BLaER1 (cell line): ENCODE measurements at regions not wholly inside any gene's neighbourhood (a gene's known extent, or its start where the extent isn't known, plus 50 kb on each side); places are given as distances from the start of the nearest gene placed in this dataset.
"Not testable (repeated sequence)": the region's sequence is repeated elsewhere in the genome, so short reads cannot be mapped to it uniquely, and the experiment has no call there.

Experiments used
- H3K27ac ChIP-seq: shearing (Covaris generic); formaldehyde crosslinking; 2 replicates; pipeline ENCODE4 v1.8.1; 2022
- H3K27me3 ChIP-seq: shearing (Covaris generic); formaldehyde crosslinking; 2 replicates; pipeline ENCODE4 v1.8.1; 2022
- H3K36me3 ChIP-seq: shearing (Covaris generic); formaldehyde crosslinking; 2 replicates; pipeline ENCODE4 v1.8.1; 2022
- H3K4me1 ChIP-seq: shearing (Covaris generic); formaldehyde crosslinking; 2 replicates; pipeline ENCODE4 v1.8.1; 2022
- H3K4me2 ChIP-seq: shearing (Covaris generic); formaldehyde crosslinking; 2 replicates; pipeline ENCODE4 v1.8.1; 2022
- H3K4me3 ChIP-seq: shearing (Covaris generic); formaldehyde crosslinking; 2 replicates; pipeline ENCODE4 v1.8.1; 2022
- H3K9ac ChIP-seq: shearing (Covaris generic); formaldehyde crosslinking; 2 replicates; pipeline ENCODE4 v1.8.1; 2022
- H3K9me3 ChIP-seq: shearing (Covaris generic); formaldehyde crosslinking; 2 replicates; pipeline ENCODE4 v1.8.1; 2022
- H4K20me1 ChIP-seq: shearing (Covaris generic); formaldehyde crosslinking; 2 replicates; pipeline ENCODE4 v1.8.1; 2022
- Cebpa-rat ChIP-seq: shearing (Covaris generic); IDR thresholded peaks from 2 replicates; pipeline ENCODE4 v1.8.1; 2022

DNA sequence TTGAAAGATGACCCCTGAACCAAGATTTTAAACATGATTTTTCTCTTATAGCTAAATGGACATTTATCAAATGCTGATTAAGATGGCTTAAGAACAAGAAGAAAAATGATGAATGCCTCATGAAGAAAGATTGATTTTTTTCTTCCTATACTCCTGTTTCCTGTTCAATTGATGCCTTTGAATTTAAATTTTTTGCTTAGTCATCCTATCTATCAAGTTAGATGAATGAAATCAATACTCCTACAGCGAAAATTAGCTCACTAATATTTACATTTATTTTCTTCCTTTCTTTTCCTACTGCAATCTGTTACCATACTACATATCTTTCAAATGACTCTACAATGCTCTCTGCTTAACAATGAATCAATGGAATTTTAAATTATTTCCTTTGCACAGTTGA is 773.6 kb upstream of the DIAPH2 start:
- Histone ChIP-seq H3K27me3 (peaks cover 67% of the 10 kb centered on the region), H3K4me3 (no peak overlapping the region), H4K20me1 (no peaks in the 10 kb centered on the region), H3K4me1 (0 out of 2 replicates have a peak, but pooled peaks cover 6% of the 10 kb centered on the region), H3K9me3 (no peaks in the 10 kb centered on the region), H3K9ac (no peak overlapping the region), H3K27ac (no peak overlapping the region), H3K4me2 (no peak overlapping the region), H3K36me3 (no peaks in the 10 kb centered on the region)
- TF ChIP-seq Cebpa-rat: no peak

DNA sequence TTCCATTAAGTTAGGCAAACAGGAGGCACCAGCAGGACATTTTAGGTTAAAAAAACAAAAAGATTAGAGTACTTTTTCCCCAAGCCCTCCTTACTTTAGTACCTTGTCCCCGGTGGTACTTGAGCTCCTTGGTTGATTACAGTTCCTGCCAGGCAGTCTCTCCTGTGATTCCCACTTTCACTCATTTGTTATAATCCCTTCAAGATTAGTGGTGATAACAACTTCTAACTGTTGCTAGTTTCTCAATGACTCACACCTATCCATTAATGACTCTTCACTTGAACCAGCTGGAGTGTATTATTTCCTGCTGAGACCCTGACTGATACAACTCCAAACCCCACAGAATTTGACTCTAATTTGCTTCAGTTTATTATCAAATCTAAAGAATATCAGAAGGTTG is 765.0 kb upstream of the DIAPH2 start:
- Histone ChIP-seq H3K27ac (no peak overlapping the region), H3K4me3 (no peak overlapping the region), H4K20me1 (no peaks in the 10 kb centered on the region), H3K9ac (no peak overlapping the region), H3K4me2 (no peak overlapping the region), H3K27me3 (peaks cover 72% of the 10 kb centered on the region), H3K4me1 (peaks cover 10% of the 10 kb centered on the region; the same call in 1 of the 2 replicates), H3K36me3 (no peaks in the 10 kb centered on the region), H3K9me3 (no peaks in the 10 kb centered on the region)
- TF ChIP-seq Cebpa-rat: no peak

DNA sequence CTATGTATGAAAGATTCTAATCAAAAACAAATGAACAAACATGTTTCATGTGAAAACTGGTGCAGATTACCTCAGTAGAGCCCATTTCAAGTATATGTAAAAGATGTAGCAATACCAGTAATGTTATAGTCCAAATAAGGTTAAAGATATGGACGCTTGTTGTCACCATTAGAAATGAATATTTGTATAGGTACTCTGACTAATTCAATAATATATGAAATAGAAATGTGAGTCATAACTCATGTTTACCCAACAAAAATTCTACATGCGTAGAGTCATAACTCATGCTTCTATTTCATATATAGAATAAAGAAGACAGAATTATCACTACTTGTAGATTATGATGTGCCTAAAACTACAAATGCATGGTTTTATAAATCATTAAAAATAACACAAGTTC is 739.1 kb upstream of the DIAPH2 start:
- no peak overlapping the region for H3K27ac ChIP-seq
- TF ChIP-seq Cebpa-rat: no peak
- H3K4me2 ChIP-seq: no peak overlapping the region
- H3K4me1 ChIP-seq: no peaks in the 10 kb centered on the region
- H3K36me3 ChIP-seq: no peaks in the 10 kb centered on the region
- no peak overlapping the region for H3K9ac ChIP-seq
- no peaks in the 10 kb centered on the region for H3K9me3 ChIP-seq
- peaks cover 83% of the 10 kb centered on the region for H3K27me3 ChIP-seq
- H3K4me3 ChIP-seq: no peak overlapping the region
- no peaks in the 10 kb centered on the region for H4K20me1 ChIP-seq

DNA sequence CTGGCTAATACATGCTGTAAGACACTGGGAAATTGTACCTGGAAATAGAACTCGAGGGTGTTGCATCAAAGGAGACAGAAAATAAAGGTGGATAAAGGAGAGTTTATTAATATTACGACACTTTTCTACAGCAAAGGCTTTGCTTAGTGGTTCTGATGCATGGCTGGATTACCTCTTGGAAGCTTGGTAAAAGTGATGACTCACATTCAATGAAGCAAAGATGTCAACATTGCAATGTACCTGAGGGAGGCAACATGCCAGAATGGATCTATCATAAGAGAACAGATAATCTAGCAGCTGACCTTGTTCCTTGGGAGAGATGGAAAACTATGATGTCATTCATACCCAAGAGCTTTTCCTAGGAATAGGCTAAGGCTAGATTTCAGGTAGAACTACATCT is 735.1 kb upstream of the DIAPH2 start:
- Histone ChIP-seq H3K4me1 (no peaks in the 10 kb centered on the region), H3K36me3 (no peaks in the 10 kb centered on the region), H3K9ac (no peak overlapping the region), H3K4me3 (no peak overlapping the region), H3K9me3 (no peaks in the 10 kb centered on the region), H3K4me2 (no peak overlapping the region), H3K27me3 (peaks cover 74% of the 10 kb centered on the region), H3K27ac (no peak overlapping the region), H4K20me1 (no peaks in the 10 kb centered on the region)
- no peak for TF ChIP-seq Cebpa-rat

DNA sequence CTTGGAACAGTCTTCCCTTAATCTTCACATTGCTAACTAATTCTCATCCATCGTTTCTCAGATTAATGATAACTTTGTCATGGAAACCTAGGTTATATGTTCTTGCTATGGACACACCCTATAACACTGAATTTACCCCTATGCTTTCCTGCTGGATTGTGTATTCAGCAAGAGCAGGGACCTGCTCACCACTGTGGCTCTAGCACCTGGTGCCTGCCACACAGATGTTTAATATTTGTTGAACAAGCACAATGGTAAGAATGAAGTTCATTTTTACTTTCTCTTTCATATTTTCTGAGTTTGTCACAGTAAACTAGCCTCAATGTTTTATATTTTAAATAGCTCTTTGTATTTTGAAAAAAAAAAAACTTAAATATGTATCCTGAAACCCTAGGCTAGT is 734.0 kb upstream of the DIAPH2 start:
- Histone ChIP-seq H3K36me3 (no peaks in the 10 kb centered on the region), H3K4me2 (no peak overlapping the region), H3K9ac (no peak overlapping the region), H3K27me3 (peaks cover 75% of the 10 kb centered on the region), H3K27ac (no peak overlapping the region), H3K4me3 (no peak overlapping the region), H4K20me1 (no peaks in the 10 kb centered on the region), H3K9me3 (no peaks in the 10 kb centered on the region), H3K4me1 (no peaks in the 10 kb centered on the region)
- TF ChIP-seq Cebpa-rat: no peak

DNA sequence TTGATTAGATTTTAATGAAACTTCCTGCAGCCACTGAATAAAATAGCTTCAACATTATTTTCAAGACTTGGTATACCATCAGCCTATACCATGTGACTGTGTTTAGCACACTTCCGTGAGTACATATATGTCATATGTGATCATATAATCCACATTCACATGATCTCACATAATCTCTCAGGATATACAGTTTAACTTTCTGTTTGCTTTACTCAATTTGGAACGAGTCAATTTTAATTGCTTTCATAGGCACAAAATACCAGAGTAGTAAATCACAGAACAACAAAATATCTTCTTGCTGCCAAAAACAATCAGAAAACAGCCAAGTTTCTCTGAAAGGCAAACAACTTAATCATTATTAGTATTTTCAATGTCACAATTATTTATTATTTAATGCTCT is 731.1 kb upstream of the DIAPH2 start:
- H3K9me3 ChIP-seq: peaks cover 15% of the 10 kb centered on the region
- no peak overlapping the region for H3K4me2 ChIP-seq
- H3K9ac ChIP-seq: no peak overlapping the region
- no peaks in the 10 kb centered on the region for H3K4me1 ChIP-seq
- H3K27me3 ChIP-seq: peaks cover 78% of the 10 kb centered on the region
- no peak overlapping the region for H3K27ac ChIP-seq
- no peak overlapping the region for H3K4me3 ChIP-seq
- H4K20me1 ChIP-seq: no peaks in the 10 kb centered on the region
- TF ChIP-seq Cebpa-rat: no peak
- H3K36me3 ChIP-seq: no peaks in the 10 kb centered on the region

DNA sequence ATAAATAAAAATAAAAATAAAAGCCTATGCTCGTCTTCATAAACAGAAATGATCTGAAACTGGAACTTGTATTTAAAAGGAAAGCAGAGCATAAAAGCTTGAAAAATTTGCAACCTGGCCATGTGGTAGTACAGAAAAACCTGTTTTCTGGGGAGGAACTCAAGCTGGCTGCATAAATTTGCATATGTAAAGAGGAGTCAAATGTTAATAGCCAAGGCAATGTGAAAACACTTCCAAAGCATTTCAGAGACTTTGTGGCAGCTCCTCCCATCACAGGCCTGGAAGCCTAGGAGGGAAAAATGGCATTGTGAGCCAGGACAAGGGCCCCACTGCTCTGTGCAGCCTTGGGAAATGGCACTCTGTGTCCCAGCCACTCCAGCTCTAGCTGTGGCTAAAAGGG is 727.9 kb upstream of the DIAPH2 start:
- TF ChIP-seq Cebpa-rat: no peak
- Histone ChIP-seq H3K36me3 (no peaks in the 10 kb centered on the region), H3K4me1 (no peaks in the 10 kb centered on the region), H3K27ac (no peak overlapping the region), H3K9ac (no peak overlapping the region), H4K20me1 (no peaks in the 10 kb centered on the region), H3K4me3 (no peak overlapping the region), H3K9me3 (peaks cover 15% of the 10 kb centered on the region), H3K4me2 (no peak overlapping the region), H3K27me3 (peaks cover 67% of the 10 kb centered on the region)

DNA sequence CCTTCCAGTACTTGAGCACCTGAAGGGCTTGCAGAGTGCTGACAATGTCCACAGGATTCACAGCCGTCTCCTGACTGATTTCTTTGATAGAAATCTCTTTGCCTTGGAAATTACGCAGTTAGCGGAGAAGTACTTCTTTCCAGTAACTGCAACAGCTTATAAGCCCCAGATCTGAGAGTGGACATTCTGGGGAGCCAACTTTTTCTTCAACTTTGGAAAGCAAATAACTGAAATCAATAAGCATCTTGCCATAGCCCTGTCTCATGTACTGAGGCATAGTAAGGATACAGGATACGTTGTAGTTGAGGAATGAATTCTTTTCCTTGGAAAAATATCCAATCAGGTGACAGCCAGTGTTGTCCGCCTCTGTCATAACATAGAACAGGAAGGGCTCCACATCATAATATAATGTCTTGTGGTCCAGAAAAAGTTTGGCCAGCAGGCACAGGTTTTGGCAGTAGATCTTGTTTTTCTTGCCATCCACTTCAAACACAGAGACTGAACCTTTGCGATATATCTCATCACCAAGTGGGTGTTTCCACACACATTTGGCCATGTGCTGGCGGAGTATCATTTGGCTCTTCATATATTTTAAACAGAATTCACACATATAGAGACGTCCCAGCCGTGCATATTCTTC is 711.1 kb upstream of the DIAPH2 start:
- not testable (repeated sequence) for H3K4me3 ChIP-seq, H3K4me1 ChIP-seq, H4K20me1 ChIP-seq, H3K9ac ChIP-seq, H3K36me3 ChIP-seq, H3K27ac ChIP-seq, H3K4me2 ChIP-seq, H3K9me3 ChIP-seq
- peaks cover 70% of the 10 kb centered on the region for H3K27me3 ChIP-seq

DNA sequence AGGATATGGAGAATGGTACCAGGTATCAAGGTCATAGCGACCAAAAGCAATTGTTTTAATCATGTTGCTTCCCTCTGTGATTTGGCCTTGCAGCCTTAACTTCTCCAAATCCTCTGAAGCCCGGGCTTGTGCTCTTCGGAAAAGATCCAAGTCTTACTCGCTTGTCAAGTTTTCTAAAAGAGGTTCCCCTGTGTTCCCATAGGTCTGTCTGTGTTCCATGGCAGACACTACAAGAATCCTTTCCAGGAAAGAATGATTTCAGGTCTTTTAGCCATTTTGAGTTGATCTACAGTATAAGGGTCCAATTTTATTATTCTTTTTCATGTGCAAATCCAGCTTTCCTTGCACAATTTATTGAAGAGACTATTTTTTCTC is 710.6 kb upstream of the DIAPH2 start:
- no peak overlapping the region for H3K27ac ChIP-seq

DNA sequence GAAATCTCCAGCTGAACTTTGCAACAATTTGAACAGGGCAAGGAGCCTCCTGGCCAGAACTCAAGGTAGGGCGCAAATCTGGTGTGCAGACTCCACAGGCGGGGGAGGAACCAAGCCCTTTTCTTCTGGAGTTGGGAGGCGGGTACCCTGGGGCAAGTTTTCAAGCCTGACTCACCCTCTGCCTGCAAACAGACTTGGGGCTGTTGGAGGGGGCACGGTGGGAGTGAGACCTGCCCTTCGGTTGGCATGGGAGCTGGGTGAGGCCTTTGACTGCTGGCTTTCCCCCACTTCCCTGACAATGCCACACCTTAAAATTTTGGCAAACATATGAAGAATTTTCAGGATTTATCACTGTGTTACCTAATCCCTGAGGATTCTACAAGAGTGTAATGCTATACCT is 709.8 kb upstream of the DIAPH2 start:
- Histone ChIP-seq H3K27me3 (peaks cover 65% of the 10 kb centered on the region), H3K9me3 (no peaks in the 10 kb centered on the region), H4K20me1 (no peaks in the 10 kb centered on the region), H3K9ac (no peak overlapping the region), H3K27ac (no peak overlapping the region), H3K4me1 (no peaks in the 10 kb centered on the region), H3K4me2 (no peak overlapping the region), H3K4me3 (no peak overlapping the region), H3K36me3 (no peaks in the 10 kb centered on the region)
- no peak for TF ChIP-seq Cebpa-rat

More for the DNA sequence above, 710.6 kb upstream of the DIAPH2 start:
- Histone ChIP-seq H3K4me1 (no peaks in the 10 kb centered on the region), H3K36me3 (no peaks in the 10 kb centered on the region), H3K9me3 (no peaks in the 10 kb centered on the region), H3K4me3 (no peak overlapping the region), H4K20me1 (no peaks in the 10 kb centered on the region), H3K27me3 (peaks cover 65% of the 10 kb centered on the region), H3K9ac (no peak overlapping the region), H3K4me2 (no peak overlapping the region)
- TF ChIP-seq Cebpa-rat: no peak

DNA sequence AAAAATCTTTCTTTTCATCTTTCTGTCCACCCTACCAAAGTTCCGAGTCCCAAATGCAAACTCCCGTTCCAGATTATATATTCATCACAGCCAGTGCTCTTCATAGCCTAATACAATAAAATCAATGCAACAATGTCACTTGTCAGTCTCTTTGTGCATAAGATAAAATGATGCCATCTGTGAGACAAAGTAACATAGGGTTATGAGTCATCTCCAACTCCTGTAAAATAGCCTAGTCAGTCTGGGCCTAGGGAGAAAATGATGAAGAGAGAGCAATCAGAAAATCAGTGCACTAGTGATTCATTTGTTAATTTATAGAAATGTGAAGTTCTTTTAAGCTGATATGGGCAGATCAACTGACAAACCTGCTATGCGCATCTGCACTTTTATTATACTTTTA is 689.1 kb upstream of the DIAPH2 start:
- Histone ChIP-seq H3K4me3 (no peak overlapping the region), H3K27me3 (peaks cover 73% of the 10 kb centered on the region), H4K20me1 (no peaks in the 10 kb centered on the region; the same call in 1 of the 2 replicates), H3K4me2 (no peak overlapping the region), H3K9me3 (no peaks in the 10 kb centered on the region), H3K27ac (no peak overlapping the region), H3K4me1 (no peaks in the 10 kb centered on the region), H3K9ac (no peak overlapping the region), H3K36me3 (no peaks in the 10 kb centered on the region)
- no peak for TF ChIP-seq Cebpa-rat
